Right atrium auricular region (tissue), 2 donors: ENCODE measurements at regions not wholly inside any gene's neighbourhood (a gene's known extent, or its start where the extent isn't known, plus 50 kb on each side); places are given as distances from the start of the nearest gene placed in this dataset.

Experiments
- DNase-seq: peaks from one replicate; pipeline ENCODE4 v3.0.0-alpha.2; 2019; ENCODE audit warnings: low spot score
- H3K27ac ChIP-seq, 2 donors: fragments of 200-600 bp; sonication (generic); 1 replicate in 1 of 2; 2 replicates in 1 of 2; pipeline ENCODE4 v1.5.1; 2016 to 2019
- H3K27me3 ChIP-seq, 2 donors: fragments of 200-600 bp; sonication (generic); one replicate each; pipeline versions ENCODE4 v1.5.1 to v1.6.0; 2017 to 2019
- H3K36me3 ChIP-seq: fragments of 200-600 bp; sonication (generic); one replicate; pipeline ENCODE4 v1.5.1; 2016
- H3K4me1 ChIP-seq, 2 donors: fragments of 200-600 bp; sonication (generic); one replicate each; pipeline versions ENCODE4 v1.5.1 to v1.6.0; 2017 to 2019
- H3K4me3 ChIP-seq, 2 donors: fragments of 200-600 bp; sonication (generic); 1 replicate in 1 of 2; 2 replicates in 1 of 2; pipeline ENCODE4 v1.5.1; 2017 to 2019; ENCODE audit warnings: mild to moderate bottlenecking in 1 of 2, moderate library complexity in 1 of 2
- H3K9me3 ChIP-seq, 2 donors: fragments of 200-600 bp; sonication (generic); one replicate each; pipeline ENCODE4 v1.5.1; 2019
- CTCF ChIP-seq, 2 donors: fragments of 200-600 bp; sonication (generic); IDR thresholded peaks; one replicate each; pipeline ENCODE4 v1.5.1; 2019; ENCODE audit warnings: antibody characterized with exemption in 2 of 2

- Histone ChIP-seq H3K36me3 (no peaks in the 10 kb centered on the region), H3K27me3 (no peaks in the 10 kb centered on the region), H3K27ac (no peak overlapping the region), H3K4me1 (no peaks in the 10 kb centered on the region), H3K4me3 (no peak overlapping the region), H3K9me3 (peaks cover 0 to 15% of the 10 kb centered on the region in 2 donors)
- no peak for DNase-seq
- no peak for TF ChIP-seq CTCF (IDR thresholded peaks at IDR 0.05)
Observed at GRCh38 chr14:84420221-84420620, 1109.7 kb upstream of the FLRT2 start.

- H3K36me3 ChIP-seq, result no peaks in the 10 kb centered on the region
- H3K4me1 ChIP-seq, result no peaks in the 10 kb centered on the region
- no peaks in the 10 kb centered on the region for H3K27me3 ChIP-seq
- TF ChIP-seq CTCF (IDR thresholded peaks at IDR 0.05), result no peak
- H3K4me3 ChIP-seq, result no peak overlapping the region
- H3K9me3 ChIP-seq, result peaks cover 0 to 15% of the 10 kb centered on the region in 2 donors
- DNase-seq, result no peak
- H3K27ac ChIP-seq, result no peak overlapping the region
Observed at GRCh38 chr14:84421621-84422020, 1108.3 kb upstream of the FLRT2 start.

- Histone ChIP-seq H3K27ac (no peak overlapping the region), H3K27me3 (no peaks in the 10 kb centered on the region), H3K4me1 (no peaks in the 10 kb centered on the region), H3K36me3 (no peaks in the 10 kb centered on the region), H3K9me3 (no peaks in the 10 kb centered on the region), H3K4me3 (no peak overlapping the region)
- DNase-seq, result no peak
- TF ChIP-seq CTCF (IDR thresholded peaks at IDR 0.05), result no peak
Observed at GRCh38 chr14:84425968-84426367, 1104.0 kb upstream of the FLRT2 start.

GRCh38 chr14:84432676-84433075, 1097.3 kb upstream of the FLRT2 start:
- no peak for DNase-seq
- Histone ChIP-seq H3K27ac (no peak overlapping the region), H3K9me3 (no peaks in the 10 kb centered on the region), H3K36me3 (no peaks in the 10 kb centered on the region), H3K4me1 (no peaks in the 10 kb centered on the region), H3K27me3 (no peaks in the 10 kb centered on the region), H3K4me3 (no peak overlapping the region)
- TF ChIP-seq CTCF (IDR thresholded peaks at IDR 0.05), result no peak

GRCh38 chr14:84433961-84434360, 1096.0 kb upstream of the FLRT2 start:
- Histone ChIP-seq H3K9me3 (no peaks in the 10 kb centered on the region), H3K4me1 (no peaks in the 10 kb centered on the region), H3K36me3 (no peaks in the 10 kb centered on the region), H3K4me3 (no peak overlapping the region), H3K27ac (no peak overlapping the region), H3K27me3 (no peaks in the 10 kb centered on the region)
- DNase-seq, result no peak
- TF ChIP-seq CTCF (IDR thresholded peaks at IDR 0.05), result no peak

GRCh38 chr14:84435820-84436324, 1094.1 kb upstream of the FLRT2 start:
- no peak overlapping the region for H3K4me3 ChIP-seq
- H3K27ac ChIP-seq, result no peak overlapping the region
- no peaks in the 10 kb centered on the region for H3K27me3 ChIP-seq
- no peaks in the 10 kb centered on the region for H3K36me3 ChIP-seq
- no peak for TF ChIP-seq CTCF (IDR thresholded peaks at IDR 0.05)
- no peaks in the 10 kb centered on the region for H3K9me3 ChIP-seq
- DNase-seq, result no peak
- no peaks in the 10 kb centered on the region for H3K4me1 ChIP-seq
